ENCODE measurements at regions not wholly inside any gene's neighbourhood (a gene's known extent, or its start where the extent isn't known, plus 50 kb on each side); places are given as distances from the start of the nearest gene placed in this dataset.

GRCh38 chr1:69328186-69328585, 239.5 kb upstream of the LRRC7 start:
- no peaks in the 10 kb centered on the region for H3K27me3 ChIP-seq (replicated peaks in 1 of 7)
- no peak overlapping the region for H3K4me3 ChIP-seq
- TF ChIP-seq POLR2AphosphoS5 (IDR thresholded peaks at IDR 0.05) = no peak
- no peak for TF ChIP-seq POLR2A (IDR thresholded peaks at IDR 0.05)
- no peak for TF ChIP-seq CTCF (IDR thresholded peaks at IDR 0.05 in 8 of 11, conservative IDR thresholded peaks at IDR 0.05 in 3 of 11)
- H3K36me3 ChIP-seq = no peaks in the 10 kb centered on the region
- no peak overlapping the region for H3K27ac ChIP-seq
- H3K9me3 ChIP-seq = peaks cover 0 to 26% (median 15%) of the 10 kb centered on the region in 8 donors
- intact Hi-C loops (cut with DNase I; ENCODE audit: low total_unique reads) = no loop called here
- DNase-seq = no peak
- H3K4me1 ChIP-seq = no peaks in the 10 kb centered on the region
- WGBS, 5 donors = 73 to 90% (median 79%) methylated on average over 5 of the region's 5 CpGs

DNA sequence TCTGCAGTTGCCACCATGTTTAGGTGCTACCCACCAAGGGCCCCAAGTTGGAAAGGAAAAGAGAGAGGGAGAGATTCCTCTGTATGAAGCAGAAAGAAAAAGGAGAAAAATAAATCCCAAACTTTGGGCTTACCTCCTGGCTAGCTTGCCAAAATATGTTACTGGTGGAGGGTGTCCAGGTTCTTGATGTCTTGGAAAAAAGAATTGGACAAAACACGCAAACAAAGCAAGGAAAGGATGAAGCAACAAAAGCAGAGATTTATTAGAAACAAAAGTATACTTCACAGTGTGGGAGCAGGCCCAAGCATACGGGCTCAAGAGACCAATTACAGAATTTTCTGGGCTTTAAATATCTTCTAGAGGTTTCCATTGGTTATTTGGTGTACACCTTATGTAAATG, 204.5 kb upstream of the LRRC7 start:
- intact Hi-C loops (cut with DNase I; ENCODE audit: low total_unique reads) = no loop called here
- Histone ChIP-seq H3K27ac (no peak overlapping the region), H3K36me3 (no peaks in the 10 kb centered on the region), H3K4me3 (no peak overlapping the region), H3K9me3 (peaks cover 0 to 3% (median 0%) of the 10 kb centered on the region in 8 donors), H3K27me3 (replicated peaks in 1 of 7) (no peaks in the 10 kb centered on the region), H3K4me1 (no peaks in the 10 kb centered on the region)
- DNase-seq = no peak
- 80 to 88% (median 82%) methylated on average over 2 of the region's 2 CpGs for WGBS, 5 donors
- TF ChIP-seq CTCF (IDR thresholded peaks at IDR 0.05 in 8 of 11, conservative IDR thresholded peaks at IDR 0.05 in 3 of 11) = no peak
- TF ChIP-seq POLR2A (IDR thresholded peaks at IDR 0.05) = no peak
- TF ChIP-seq POLR2AphosphoS5 (IDR thresholded peaks at IDR 0.05) = no peak

GRCh38 chr1:69373520-69373919, 194.2 kb upstream of the LRRC7 start:
- WGBS, 5 donors = 67 to 88% (median 82%) methylated on average over 1 to 4 of the region's 4 CpGs
- H3K4me1 ChIP-seq = no peaks in the 10 kb centered on the region
- no peaks in the 10 kb centered on the region for H3K27me3 ChIP-seq (replicated peaks in 1 of 7)
- intact Hi-C loops (cut with DNase I; ENCODE audit: low total_unique reads) = no loop called here
- H3K4me3 ChIP-seq = no peak overlapping the region
- no peak overlapping the region for H3K27ac ChIP-seq
- H3K36me3 ChIP-seq = no peaks in the 10 kb centered on the region
- DNase-seq = no peak
- TF ChIP-seq POLR2AphosphoS5 (IDR thresholded peaks at IDR 0.05) = no peak
- no peak for TF ChIP-seq CTCF (IDR thresholded peaks at IDR 0.05 in 8 of 11, conservative IDR thresholded peaks at IDR 0.05 in 3 of 11)
- TF ChIP-seq POLR2A (IDR thresholded peaks at IDR 0.05) = no peak
- H3K9me3 ChIP-seq = peaks cover 0 to 10% (median 0%) of the 10 kb centered on the region in 8 donors

DNA sequence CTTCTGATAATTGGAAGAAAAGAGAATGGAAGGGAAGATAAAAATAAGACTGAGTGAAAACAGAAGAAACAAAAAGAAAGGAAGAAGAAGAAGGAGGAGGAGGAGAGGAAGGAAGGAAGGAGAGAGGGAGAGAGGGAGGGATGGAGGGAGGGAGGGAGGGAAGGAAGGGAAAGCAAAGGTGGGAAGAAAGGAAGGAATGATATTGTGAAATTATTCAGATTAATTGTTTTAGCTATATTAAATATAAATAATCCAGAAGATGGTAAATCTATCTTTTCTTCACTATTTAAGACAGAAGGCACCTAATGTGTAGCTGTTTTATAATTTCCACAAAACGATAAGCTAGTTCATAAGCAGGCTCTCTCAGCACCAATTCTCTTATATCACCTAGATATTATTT, 191.3 kb upstream of the LRRC7 start:
- TF ChIP-seq POLR2AphosphoS5 (IDR thresholded peaks at IDR 0.05) (no peak), CTCF (IDR thresholded peaks at IDR 0.05 in 8 of 11, conservative IDR thresholded peaks at IDR 0.05 in 3 of 11) (no peak), POLR2A (IDR thresholded peaks at IDR 0.05) (no peak)
- H3K4me1 ChIP-seq = no peaks in the 10 kb centered on the region
- no peaks in the 10 kb centered on the region for H3K36me3 ChIP-seq
- H3K9me3 ChIP-seq = peaks cover 0 to 7% (median 0%) of the 10 kb centered on the region in 8 donors
- no peak overlapping the region for H3K4me3 ChIP-seq
- H3K27ac ChIP-seq = no peak overlapping the region
- intact Hi-C loops (cut with DNase I; ENCODE audit: low total_unique reads) = no loop called here
- DNase-seq = no peak
- no peaks in the 10 kb centered on the region for H3K27me3 ChIP-seq (replicated peaks in 1 of 7)
- WGBS, 5 donors = 87 to 90% (median 89%) methylated on average over 1 of the region's 1 CpG
